HG03442 (cell line): ENCODE measurements at regions not wholly inside any gene's neighbourhood (a gene's known extent, or its start where the extent isn't known, plus 50 kb on each side); places are given as distances from the start of the nearest gene placed in this dataset.
"Not testable (repeated sequence)": the region's sequence is repeated elsewhere in the genome, so short reads cannot be mapped to it uniquely, and the experiment has no call there.

Experiments
- ATAC-seq: cut with Tn5 transposase; IDR thresholded peaks from one replicate; pipeline ENCODE4 v1.9.1; 2021; ENCODE audit warnings: mild to moderate bottlenecking, moderate library complexity; ENCODE audit not compliant: unreplicated experiment

GRCh38 chr15:96051598-96051997 lies 278.9 kb upstream of the NR2F2 start:
- ATAC-seq: no peak

- ATAC-seq: no peak
Measured at GRCh38 chr15:96052154-96052553, 278.3 kb upstream of the NR2F2 start.

- no peak for ATAC-seq
Measured at GRCh38 chr15:96052572-96053030, 277.9 kb upstream of the NR2F2 start.

DNA sequence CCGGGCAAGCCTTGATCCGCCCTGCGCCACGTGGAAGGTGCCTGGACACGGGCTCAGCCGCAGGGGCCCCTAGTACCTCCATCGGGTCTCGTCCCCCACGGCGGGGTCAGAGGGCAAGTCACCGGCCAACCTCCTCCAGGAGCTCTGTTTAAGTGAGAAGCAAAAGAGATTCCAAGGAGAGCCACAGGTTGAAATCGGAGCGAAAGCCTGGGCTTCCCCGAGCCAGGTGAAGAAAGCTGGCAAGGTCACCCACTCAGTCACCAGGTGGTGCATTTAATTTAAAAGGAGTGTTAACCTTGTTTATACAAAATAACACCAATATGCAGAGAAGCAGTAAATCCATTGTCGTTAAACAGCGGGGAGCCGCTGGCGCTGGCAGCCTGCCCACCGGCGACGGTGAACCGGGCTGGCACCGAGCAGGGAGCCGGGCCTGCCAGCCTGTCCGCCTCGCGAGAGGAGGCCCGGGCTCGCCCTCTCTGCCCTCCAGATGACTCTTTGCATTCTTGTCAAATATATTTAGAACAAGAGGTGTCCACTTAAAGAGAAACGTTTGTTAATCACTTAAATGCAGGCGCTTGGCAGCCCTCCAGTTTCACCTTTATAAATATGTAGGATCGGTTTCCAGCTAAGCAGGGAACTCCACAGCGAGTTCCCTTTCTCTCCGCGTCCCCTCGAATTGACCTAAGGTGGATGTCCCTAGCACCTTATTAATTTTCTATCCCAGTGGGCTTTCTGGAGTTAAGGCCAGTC lies 277.3 kb upstream of the NR2F2 start:
- ATAC-seq: no peak

DNA sequence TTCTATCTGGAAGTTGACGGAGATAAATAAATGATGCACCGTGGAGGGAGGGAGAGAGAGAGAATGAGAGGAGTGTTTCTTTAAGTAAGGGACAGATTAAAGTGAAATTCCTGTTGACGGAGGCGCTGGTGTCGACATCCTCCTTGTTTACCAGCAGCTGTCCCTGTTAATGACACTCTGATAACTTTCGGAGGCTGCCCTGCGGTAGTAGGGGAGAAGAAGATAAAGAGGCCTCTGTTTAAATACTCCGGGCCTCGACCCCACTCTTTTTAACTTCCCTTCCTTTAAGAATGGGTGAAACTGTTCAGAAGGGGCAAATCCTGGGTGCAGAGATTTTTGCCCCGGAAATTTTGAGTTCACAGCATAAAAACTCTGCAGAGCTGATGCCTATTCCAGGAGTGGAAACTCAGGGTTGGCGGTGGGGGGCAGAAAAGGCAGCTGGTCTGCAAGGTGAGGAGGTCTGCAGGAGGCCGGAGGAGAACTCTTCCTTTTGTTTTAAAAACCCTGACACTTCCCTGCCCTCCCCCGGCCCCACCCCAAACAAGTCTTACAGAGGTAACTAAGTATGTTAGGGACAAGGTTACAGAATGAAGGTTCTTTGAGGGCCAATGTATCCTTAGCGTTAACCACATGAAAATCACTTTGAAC lies 276.6 kb upstream of the NR2F2 start:
- ATAC-seq: no peak

DNA sequence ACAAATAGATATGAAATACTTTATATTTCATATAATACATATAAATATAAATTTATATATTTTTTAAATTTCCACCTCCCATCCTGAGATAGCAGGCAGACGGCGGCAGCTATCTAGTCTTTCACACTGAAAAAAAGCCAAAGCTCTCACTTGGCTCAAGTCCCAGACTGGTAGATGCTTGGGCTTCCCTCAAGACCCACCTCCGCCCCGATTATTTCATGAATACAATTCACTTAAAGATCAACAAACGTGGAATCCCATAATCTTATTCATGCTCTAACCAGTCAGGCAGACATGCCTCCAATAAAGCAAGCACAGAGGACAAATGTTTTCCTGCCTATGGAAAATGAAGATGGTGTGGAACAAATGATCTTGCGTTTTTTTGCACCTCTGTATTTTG lies 275.9 kb upstream of the NR2F2 start:
- no peak for ATAC-seq

GRCh38 chr15:96058103-96058851 lies 272.2 kb upstream of the NR2F2 start:
- ATAC-seq: peak; percentile 83

DNA sequence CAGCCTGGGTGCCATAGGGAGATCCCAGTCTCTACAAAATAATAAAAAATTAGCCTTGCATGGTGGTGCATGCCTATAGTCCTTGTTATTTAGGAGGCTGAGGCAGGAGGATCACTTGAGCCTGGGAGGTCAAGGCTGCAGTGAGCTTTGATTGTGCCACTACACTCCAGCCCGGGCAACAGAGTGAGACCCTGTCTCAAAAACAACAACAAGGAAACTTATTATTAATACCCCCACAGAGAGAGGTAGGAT lies 271.7 kb upstream of the NR2F2 start:
- ATAC-seq: not testable (repeated sequence)

DNA sequence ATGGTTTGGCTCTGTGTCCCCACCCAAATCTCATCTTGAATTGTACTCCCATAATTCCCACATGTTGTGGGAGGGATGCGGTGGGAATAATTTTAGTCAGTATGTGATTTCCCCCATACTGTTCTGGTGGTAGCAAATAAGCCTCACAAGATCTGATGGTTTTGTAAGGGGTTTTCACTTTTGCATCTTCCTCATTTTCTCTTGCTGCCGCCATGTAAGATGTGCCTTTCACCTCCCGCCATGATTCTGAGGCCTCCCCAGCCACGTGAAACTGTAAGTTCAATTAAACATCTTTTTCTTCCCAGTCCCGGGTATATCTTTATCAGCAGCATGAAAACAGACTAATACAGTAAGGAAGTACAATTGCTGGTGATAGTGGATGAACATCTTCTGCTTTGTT lies 269.9 kb upstream of the NR2F2 start:
- ATAC-seq: not testable (repeated sequence)

- ATAC-seq: no peak
Measured at GRCh38 chr15:96064351-96064756, 266.1 kb upstream of the NR2F2 start.

- no peak for ATAC-seq
Measured at GRCh38 chr15:96066126-96066525, 264.4 kb upstream of the NR2F2 start.

GRCh38 chr15:96066852-96067495 lies 263.5 kb upstream of the NR2F2 start:
- no peak for ATAC-seq

GRCh38 chr15:96067677-96068076 lies 262.8 kb upstream of the NR2F2 start:
- no peak for ATAC-seq

GRCh38 chr15:96068897-96069296 lies 261.6 kb upstream of the NR2F2 start:
- ATAC-seq: no peak

GRCh38 chr15:96070636-96071035 lies 259.9 kb upstream of the NR2F2 start:
- ATAC-seq: no peak

DNA sequence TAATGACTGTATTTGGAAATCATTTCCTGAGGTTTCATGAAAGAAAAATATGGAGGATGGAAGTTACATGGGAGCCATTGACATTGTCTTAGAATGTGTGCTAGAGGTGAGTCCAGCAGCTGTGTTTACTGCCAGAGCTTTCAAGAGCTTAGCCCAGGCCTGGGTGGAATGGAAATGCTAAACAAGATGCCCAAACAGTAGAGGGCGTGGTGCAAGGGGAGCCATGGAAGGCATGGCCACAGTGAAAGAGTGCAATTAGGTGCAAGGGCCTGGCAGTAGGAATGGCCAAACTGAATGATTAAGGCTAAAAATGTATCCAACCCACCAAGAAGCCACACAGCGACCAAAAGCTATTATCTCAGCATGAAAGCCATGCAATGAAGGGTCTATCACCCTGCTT lies 257.7 kb upstream of the NR2F2 start:
- no peak for ATAC-seq

DNA sequence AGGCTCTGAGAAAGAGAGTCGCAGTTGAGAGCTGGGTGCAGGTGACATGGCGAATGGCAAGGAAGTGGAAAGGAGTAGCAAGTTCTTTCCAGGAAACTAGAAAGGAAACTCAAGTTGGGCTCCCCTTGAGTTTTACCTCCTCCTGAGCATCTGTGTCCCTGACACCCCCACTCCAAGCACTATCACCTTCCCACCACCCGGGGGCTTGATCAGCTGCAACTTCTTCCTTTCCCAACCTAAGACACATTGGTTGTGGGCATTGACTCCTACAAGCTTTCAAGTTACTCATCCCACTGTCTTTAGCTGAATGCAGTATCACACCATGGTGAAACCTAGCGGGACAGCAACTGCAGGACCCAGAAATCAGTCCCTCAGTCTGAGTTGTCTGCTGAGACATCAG lies 256.6 kb upstream of the NR2F2 start:
- ATAC-seq: no peak

DNA sequence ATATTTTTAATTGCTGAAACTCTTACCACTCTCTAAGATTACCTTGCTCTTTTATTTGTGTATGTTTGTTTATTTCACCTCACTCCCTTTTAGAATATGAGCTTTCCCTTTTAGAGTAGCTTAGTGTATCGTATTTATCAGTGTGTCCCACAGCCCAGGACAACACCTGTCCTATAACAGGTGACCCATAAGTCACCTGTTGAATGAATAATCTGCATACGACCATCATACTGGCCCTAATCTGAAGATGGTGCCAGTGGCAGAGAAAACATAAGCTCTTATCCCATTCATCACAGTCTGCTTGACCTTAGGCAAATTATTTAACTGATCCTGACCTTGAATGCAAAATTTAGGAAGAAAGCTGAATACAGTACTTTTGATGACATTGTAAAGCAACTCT lies 254.6 kb upstream of the NR2F2 start:
- no peak for ATAC-seq

DNA sequence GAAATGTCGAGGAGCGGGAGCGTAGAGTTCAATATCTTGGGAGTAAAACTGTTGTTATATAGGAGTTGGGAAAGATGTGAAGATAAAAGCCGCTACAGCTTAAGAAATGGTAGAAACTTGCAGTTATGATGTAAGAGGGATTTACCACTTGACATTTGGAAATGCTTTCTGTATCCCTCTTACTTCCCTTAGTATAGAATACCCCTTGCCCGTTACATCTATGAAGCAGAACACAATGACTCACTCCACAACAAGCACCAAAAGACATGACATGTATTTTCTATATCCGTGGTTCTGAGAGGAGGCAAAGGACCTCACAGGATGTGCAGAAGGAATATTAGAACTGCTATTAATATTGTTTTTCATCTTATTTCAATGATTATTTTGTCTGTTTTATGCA lies 254.2 kb upstream of the NR2F2 start:
- no peak for ATAC-seq

GRCh38 chr15:96079041-96079440 lies 251.5 kb upstream of the NR2F2 start:
- ATAC-seq: no peak

GRCh38 chr15:96079882-96080281 lies 250.6 kb upstream of the NR2F2 start:
- no peak for ATAC-seq

DNA sequence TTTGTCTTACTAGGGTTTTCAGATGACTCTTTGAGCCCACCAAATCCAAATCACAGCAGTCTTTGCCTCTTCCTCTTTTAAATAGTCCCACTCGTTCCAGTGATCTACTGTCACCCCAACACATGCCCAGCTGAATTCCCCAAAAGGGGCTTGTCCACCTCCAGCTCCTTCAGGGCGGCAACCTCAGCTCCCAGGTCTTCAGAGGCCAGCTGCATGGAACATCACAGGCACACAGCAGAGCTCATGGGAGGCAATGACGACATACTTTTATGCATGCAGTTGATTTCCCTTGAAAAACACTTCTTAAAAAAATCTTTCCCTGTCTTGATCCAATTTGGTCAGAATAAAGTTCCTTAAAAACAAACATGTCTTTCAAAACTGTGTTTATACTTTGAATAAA lies 244.3 kb upstream of the NR2F2 start:
- no peak for ATAC-seq
